ENCODE measurements at regions not wholly inside any gene's neighbourhood (a gene's known extent, or its start where the extent isn't known, plus 50 kb on each side); places are given as distances from the start of the nearest gene placed in this dataset.

DNA sequence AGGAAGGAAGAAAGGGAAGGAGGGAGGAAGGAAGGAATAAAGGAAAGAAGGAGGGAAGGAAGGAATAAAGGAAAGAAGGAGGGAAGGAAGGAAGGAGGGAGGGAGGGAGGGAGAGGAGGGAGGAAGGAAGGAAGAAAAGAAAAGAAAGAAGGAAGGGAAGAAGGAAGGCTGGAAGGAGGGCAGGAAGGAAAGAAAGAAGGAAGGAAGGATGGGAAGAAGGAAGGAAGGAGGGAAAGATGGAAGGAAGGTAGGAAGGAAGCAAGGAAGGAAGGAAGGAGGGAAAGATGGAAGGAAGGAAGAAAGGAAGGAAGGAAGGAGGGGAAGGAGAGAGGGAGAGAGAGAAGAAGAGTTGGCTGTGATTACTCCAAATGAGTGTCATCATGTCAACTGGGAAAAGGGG, 190.6 kb downstream of the ACKR3 start:
- TF ChIP-seq, protein P1, sequence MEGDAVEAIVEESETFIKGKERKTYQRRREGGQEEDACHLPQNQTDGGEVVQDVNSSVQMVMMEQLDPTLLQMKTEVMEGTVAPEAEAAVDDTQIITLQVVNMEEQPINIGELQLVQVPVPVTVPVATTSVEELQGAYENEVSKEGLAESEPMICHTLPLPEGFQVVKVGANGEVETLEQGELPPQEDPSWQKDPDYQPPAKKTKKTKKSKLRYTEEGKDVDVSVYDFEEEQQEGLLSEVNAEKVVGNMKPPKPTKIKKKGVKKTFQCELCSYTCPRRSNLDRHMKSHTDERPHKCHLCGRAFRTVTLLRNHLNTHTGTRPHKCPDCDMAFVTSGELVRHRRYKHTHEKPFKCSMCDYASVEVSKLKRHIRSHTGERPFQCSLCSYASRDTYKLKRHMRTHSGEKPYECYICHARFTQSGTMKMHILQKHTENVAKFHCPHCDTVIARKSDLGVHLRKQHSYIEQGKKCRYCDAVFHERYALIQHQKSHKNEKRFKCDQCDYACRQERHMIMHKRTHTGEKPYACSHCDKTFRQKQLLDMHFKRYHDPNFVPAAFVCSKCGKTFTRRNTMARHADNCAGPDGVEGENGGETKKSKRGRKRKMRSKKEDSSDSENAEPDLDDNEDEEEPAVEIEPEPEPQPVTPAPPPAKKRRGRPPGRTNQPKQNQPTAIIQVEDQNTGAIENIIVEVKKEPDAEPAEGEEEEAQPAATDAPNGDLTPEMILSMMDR (IDR thresholded peaks at IDR 0.05), result no peak
- TF ChIP-seq EP300 (IDR thresholded peaks at IDR 0.05), result no peak
